GM19438 (cell line): ENCODE measurements at regions not wholly inside any gene's neighbourhood (a gene's known extent, or its start where the extent isn't known, plus 50 kb on each side); places are given as distances from the start of the nearest gene placed in this dataset.
A peak's percentile ranks its signal among the peaks of the same experiment; 100 is the strongest.
"Not testable (repeated sequence)": the region's sequence is repeated elsewhere in the genome, so short reads cannot be mapped to it uniquely, and the experiment has no call there.

Source experiments
- ATAC-seq: cut with Tn5 transposase; IDR thresholded peaks from one replicate; pipeline ENCODE4 v1.9.1; 2021; ENCODE audit warnings: low read depth; ENCODE audit not compliant: unreplicated experiment

- no peak for ATAC-seq
Measured at GRCh38 chr20:53734006-53734688, 140.5 kb upstream of the ZNF217 start.

- ATAC-seq: no peak
Measured at GRCh38 chr20:53731595-53731994, 138.0 kb upstream of the ZNF217 start.

GRCh38 chr20:53728359-53728758 is 134.7 kb upstream of the ZNF217 start:
- no peak for ATAC-seq

- not testable (repeated sequence) for ATAC-seq
Measured at GRCh38 chr20:53727239-53727638, 133.6 kb upstream of the ZNF217 start.

- ATAC-seq: no peak
Measured at GRCh38 chr20:53725575-53725970, 131.9 kb upstream of the ZNF217 start.

GRCh38 chr20:53723621-53724020 is 130.0 kb upstream of the ZNF217 start:
- ATAC-seq: no peak

GRCh38 chr20:53723045-53723444 is 129.4 kb upstream of the ZNF217 start:
- no peak for ATAC-seq

- ATAC-seq: no peak
Measured at GRCh38 chr20:53722515-53723036, 128.9 kb upstream of the ZNF217 start.

GRCh38 chr20:53721445-53721963 is 127.9 kb upstream of the ZNF217 start:
- ATAC-seq: not testable (repeated sequence)

GRCh38 chr20:53719171-53719803 is 125.6 kb upstream of the ZNF217 start:
- ATAC-seq: not testable (repeated sequence)

GRCh38 chr20:53718142-53719021 is 124.7 kb upstream of the ZNF217 start:
- no peak for ATAC-seq

GRCh38 chr20:53716395-53716794 is 122.8 kb upstream of the ZNF217 start:
- ATAC-seq: no peak

- no peak for ATAC-seq
Measured at GRCh38 chr20:53714524-53714923, 120.9 kb upstream of the ZNF217 start.

GRCh38 chr20:53713328-53714056 is 119.9 kb upstream of the ZNF217 start:
- no peak for ATAC-seq

- no peak for ATAC-seq
Measured at GRCh38 chr20:53712212-53712977, 118.8 kb upstream of the ZNF217 start.

GRCh38 chr20:53711333-53712211 is 117.9 kb upstream of the ZNF217 start:
- no peak for ATAC-seq

GRCh38 chr20:53708129-53708968 is 114.7 kb upstream of the ZNF217 start:
- ATAC-seq: peak; percentile 62
